GM21529 (cell line): ENCODE measurements at regions not wholly inside any gene's neighbourhood (a gene's known extent, or its start where the extent isn't known, plus 50 kb on each side); places are given as distances from the start of the nearest gene placed in this dataset.

ENCODE experiments used
- ATAC-seq: cut with Tn5 transposase; IDR thresholded peaks from one replicate; pipeline ENCODE4 v1.9.1; 2021; ENCODE audit not compliant: unreplicated experiment

DNA sequence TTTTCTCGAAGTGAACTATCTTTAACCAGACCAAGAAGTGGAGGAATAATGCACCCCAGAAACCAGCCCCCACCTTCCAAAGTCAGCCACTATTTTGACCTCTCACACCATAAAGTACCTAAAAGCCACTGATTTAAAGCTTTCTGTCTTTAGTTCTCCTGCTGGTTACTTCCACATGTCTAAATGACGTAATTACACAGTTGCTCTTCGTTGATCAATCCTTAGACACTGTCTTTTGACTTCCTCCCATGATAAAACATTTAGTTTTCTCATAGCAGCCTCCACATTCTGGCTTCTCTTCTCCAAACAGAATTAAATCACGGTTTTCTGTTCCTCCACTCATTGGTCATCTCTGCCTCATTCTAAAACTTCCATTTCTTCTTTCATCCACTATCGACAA lies 294.4 kb upstream of the N4BP1 start:
- no peak for ATAC-seq

- no peak for ATAC-seq
Observed at GRCh38 chr16:48903039-48903438, 293.1 kb upstream of the N4BP1 start.

DNA sequence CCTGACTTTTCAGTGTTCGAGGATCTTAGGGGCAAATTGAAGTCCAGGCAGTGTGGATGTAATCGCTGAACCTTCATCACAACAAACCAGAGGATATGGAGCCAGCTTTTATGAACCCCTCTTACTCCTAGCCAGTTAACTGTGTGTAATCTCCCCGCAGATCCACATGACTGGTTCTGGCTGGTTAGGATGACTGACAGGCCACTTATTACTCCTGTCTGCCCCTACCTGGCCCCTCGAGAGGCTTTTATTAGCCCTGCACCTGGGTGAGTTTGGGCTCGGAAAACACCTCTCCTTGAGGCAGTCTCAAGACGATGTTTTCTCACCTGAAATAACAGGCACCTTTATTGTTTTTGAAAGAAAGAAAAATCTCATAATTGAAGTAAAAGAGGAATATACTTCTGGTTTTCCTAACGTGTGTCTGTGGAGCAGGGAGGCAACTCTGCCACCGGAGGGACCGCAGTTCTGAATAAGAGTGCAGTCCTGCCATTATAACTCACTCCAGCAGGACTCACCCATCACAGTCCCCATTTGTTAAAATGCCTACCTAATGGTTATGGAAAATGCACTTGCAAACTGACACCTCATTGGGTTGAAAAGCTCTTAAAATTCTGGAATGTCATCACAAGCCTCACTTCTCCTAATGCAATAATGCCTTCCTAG lies 291.9 kb upstream of the N4BP1 start:
- ATAC-seq, result no peak

DNA sequence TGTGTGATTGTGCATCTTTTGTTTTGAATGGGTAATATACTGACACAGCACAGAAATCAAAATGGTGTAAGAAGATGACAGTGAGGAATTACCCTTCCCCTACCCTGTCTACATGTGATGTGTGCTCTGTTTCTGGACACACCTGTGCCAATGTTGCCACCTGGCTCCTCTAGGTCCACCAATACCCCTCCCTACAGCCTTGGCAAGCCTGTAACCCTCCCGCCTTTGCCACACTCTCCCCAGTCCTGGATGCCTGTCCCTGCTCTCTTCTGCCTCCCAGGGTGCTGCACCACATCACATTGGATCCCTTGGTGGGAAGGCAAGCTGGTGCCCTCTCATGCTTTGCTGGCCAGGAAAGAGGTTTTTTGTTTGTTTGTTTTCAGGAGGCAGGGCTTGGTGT lies 289.5 kb upstream of the N4BP1 start:
- no peak for ATAC-seq

DNA sequence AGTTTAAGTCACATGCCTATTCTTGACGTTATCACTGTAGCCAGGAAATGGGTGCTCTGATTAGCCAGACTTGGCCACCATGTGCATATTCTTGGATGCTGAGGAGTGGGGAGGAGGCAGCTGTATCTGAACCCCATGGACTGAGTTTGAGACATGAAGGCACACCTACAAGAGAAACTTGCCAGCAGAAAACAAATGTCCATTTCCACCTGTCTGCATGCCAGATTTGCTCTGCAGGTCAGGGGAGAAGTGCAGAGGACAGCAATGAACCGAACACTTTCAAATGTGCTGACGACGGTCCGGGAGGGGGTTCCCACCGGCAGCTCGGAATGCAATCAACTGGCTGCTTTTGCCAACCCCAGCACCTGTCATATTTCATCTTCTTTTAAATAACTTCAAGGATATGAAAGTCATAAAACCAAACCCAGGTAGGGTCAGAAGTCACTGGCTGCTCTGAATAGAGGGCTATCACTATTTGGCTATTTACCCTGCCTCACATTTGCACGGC lies 287.8 kb upstream of the N4BP1 start:
- ATAC-seq, result no peak

DNA sequence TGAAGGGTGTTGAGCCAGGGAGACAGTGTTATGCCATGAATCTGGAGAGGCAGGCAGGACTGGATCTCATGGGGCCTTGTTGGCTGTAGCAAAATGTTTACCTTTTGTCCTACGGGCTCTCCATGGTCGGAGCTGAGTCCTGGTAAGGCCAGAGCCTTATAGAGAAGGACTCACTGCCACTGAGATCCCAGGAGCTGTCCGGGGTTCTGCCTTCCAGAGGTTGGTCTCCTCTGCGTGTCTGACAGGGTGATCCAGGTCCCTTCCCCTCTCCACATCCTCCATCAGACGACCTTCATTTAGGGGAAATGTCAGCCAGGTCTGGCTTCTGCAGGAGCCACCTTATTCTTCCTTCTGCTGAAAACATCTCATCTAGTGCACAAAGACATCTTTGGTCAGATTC lies 285.2 kb upstream of the N4BP1 start:
- ATAC-seq, result no peak

DNA sequence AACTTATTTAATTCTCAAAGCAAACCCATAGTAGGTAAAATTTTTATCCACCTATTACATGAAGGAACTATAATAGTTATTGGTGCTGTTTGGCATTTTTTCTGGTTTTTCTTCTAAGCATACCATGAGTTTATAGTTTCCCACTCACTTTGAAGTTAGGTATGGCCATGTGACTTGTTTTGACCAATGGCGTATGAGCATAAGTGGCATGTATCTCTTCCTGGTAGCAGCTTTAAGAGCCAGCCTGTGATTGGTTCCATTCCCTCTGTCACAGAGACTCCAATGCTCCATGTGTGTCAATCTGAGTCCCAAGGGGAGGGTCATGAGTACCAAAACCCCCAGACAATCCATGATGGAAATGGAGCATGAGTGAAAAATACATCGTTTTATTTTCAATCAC lies 282.9 kb upstream of the N4BP1 start:
- no peak for ATAC-seq

- ATAC-seq, result no peak
Observed at GRCh38 chr16:48887646-48888210, 277.7 kb upstream of the N4BP1 start.

DNA sequence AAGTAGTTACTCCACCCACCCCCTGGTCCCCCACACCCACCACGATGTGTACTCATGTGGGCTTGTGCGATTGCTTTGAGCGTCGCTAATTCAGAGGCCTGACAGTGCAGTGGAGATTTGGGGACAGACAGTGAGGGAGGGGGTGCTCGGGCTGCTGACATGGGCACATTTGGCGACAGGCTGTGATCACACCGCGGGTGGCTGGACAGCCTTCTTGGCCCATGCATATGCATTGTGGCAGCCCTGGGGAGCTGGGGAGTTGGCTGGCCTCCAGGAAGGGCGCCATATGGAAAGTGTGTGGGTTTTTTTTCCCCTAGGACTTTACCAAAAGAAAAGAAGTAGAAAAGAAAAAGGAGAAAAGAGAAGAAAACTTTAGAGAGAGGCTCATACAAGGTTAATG lies 275.5 kb upstream of the N4BP1 start:
- ATAC-seq, result no peak

DNA sequence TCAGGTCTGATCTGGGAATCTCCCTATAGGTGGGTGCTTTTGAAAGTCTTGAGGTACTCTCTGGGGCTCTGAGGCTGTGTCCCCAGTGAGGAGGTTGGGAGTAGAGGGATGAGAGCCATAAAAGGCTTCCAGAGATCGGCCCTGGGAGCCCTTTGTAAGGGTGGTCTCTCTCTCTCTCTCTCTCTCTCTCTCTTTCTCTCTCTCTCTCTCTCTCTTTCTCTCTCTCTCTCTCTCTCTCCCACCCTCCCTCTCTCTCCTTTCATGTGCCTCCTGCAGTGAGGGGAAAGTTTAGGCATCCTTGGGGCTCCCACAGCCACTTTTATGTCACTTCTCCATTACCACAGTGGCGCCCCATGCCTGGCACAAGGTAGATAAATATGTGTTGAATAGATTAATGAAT lies 271.3 kb upstream of the N4BP1 start:
- no peak for ATAC-seq

DNA sequence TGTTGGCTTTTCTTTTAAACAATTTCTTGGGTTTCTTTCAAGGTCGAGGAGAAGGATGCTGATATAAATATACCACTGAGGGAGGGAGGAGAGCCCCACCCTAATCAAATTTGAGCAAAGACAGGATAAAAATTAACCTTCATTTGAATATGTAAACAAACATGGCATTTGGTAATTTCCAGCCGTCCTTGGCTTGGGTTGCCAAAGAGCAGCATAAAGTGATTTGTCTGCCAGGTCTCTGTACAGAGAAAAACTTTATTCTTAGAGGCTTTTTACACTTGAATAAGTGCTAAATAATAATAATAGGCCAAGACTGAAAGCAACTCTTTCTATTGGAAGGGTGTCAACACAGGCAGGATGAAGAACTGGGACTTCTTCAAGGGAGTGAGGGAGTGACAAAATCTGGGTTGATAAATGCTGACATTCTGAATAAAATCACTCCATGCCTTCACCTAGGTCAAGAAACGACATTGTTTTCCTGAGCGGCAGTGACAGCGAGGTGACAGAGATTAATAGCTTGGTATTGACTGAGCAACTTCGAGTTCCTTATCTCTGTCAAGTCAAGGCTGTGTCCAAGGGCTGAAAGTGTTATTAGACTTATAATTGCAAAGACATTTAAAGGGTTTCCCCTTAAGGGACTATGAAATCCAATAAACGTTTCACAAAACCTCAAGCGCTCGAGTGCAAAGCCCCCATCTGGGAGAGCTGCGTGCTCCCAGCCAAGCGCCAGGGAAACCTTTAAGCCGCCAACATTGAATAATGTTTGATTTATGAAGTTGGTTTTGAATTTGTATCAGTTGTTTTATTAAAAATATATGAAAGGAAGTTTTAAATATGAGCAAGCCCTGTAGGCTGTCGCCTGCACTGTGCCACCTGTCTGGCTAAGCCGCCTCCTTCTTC lies 269.5 kb upstream of the N4BP1 start:
- ATAC-seq, result no peak

GRCh38 chr16:48877946-48878345 lies 268.0 kb upstream of the N4BP1 start:
- no peak for ATAC-seq

GRCh38 chr16:48870141-48870540 lies 260.2 kb upstream of the N4BP1 start:
- ATAC-seq, result no peak

DNA sequence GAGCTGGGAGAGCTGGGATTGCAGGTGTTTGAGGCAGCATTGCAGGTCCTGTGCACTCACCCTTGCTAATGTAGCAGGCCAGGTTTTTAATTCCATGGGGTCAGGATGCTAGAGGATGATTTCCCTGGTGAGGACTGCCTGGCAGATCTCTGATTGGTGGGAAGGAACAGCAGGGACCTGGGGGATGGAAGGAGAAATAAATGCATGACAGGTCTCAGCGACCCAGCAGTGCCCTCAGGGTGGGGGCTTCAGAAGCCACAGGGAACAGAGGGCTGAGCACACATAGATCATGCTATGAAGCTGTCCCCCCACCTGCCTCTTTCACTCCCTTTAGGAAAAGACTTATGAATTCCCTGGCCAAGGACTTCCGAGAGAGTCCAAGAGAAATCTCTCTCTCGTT lies 255.5 kb upstream of the N4BP1 start:
- ATAC-seq, result no peak

GRCh38 chr16:48864055-48864454 lies 254.1 kb upstream of the N4BP1 start:
- no peak for ATAC-seq

DNA sequence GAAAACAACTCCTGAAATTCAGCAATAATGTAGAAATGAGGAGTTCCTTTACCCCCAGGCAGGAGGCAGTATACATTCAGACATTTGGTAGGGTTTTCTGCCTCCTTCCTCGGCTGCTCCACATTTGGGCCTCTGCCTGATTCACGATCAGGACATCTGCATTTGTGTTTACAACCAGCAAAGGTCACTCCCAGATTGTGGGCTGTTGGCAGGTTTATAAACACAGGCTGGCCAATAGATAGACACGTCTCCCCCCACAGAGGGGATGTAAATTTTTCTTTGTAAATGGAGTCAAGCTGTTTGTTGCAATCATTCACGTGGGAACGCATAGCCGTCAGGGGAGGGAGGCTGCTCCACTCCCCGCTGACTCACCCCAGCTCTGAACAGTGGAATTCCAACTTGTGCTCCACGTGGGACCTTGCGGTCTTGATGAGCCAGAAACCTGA lies 252.1 kb upstream of the N4BP1 start:
- ATAC-seq, result no peak

- no peak for ATAC-seq
Observed at GRCh38 chr16:48860341-48860740, 250.4 kb upstream of the N4BP1 start.

DNA sequence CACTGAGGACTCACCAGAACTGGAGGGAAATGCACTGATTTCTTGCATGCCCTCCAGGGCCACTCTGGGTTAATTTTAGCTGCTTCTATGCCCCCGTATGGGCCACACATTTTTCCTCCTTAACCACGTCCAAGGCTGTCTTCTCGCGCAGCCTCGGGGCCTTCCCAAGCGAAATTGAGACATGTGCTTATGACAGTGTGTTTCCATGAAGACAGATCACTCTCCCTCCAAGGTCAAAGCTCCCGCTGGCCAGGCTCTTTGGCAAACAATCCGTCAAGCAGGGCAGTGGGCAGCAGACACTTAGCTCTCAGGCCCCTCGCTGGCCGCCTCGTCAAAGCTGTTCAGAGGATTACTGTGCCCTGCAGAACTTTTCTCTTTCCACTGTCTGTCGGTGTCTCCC lies 243.0 kb upstream of the N4BP1 start:
- ATAC-seq, result no peak

GRCh38 chr16:48852458-48852857 lies 242.5 kb upstream of the N4BP1 start:
- ATAC-seq, result no peak

- ATAC-seq, result no peak
Observed at GRCh38 chr16:48850097-48850770, 240.3 kb upstream of the N4BP1 start.

DNA sequence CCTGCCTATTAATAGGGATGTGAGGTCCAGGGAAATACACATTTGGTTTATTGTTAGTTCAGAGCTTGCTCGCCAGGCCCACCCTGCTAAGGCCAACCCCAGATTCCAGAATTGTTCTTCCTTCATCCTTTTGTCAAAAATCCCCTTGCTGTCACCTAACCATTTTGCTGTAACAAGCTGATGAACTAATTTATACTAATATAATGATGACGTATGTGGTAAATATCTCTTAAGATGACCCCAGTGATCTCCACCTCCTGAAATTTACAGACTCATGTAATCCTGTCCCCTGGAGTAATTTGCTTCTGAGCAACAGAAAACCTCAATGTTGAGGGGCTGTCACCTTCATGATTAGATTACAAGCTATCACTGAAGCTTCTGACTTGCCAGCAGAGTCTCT lies 236.3 kb upstream of the N4BP1 start:
- no peak for ATAC-seq
